NB4 (cell line): ENCODE measurements at regions not wholly inside any gene's neighbourhood (a gene's known extent, or its start where the extent isn't known, plus 50 kb on each side); places are given as distances from the start of the nearest gene placed in this dataset.

Source experiments
- DNase-seq: peaks from one replicate; pipeline ENCODE4 v3.0.0; 2010; ENCODE audit warnings: low read depth
- H3K4me3 ChIP-seq: one replicate; pipeline ENCODE4 v1.5.1; 2011; ENCODE audit warnings: mild to moderate bottlenecking, low read depth, low read length, moderate library complexity
- MYC ChIP-seq: IDR thresholded peaks from 2 replicates; pipeline ENCODE4 v1.6.1; 2011; ENCODE audit warnings: low read depth, low read length
- POLR2A ChIP-seq: IDR thresholded peaks from 2 replicates; pipeline ENCODE4 v1.6.1; 2011; ENCODE audit warnings: mild to moderate bottlenecking; ENCODE audit not compliant: insufficient read length; ENCODE audit errors: extremely low read depth
- TF ChIP-seq, protein P1 (sequence below): IDR thresholded peaks from one replicate; pipeline ENCODE4 v1.5.1; 2012; ENCODE audit warnings: low read depth, low read length
- TF ChIP-seq, protein P2 (sequence below): IDR thresholded peaks from 2 replicates; pipeline ENCODE4 v1.6.1; 2011; ENCODE audit warnings: low read depth, low read length

GRCh38 chr4:181647396-181648147, 595.6 kb upstream of the TENM3 start:
- H3K4me3 ChIP-seq = no peak overlapping the region
- no peak for DNase-seq
- TF ChIP-seq POLR2A = no peak
- TF ChIP-seq MYC = no peak
- TF ChIP-seq, protein P1, sequence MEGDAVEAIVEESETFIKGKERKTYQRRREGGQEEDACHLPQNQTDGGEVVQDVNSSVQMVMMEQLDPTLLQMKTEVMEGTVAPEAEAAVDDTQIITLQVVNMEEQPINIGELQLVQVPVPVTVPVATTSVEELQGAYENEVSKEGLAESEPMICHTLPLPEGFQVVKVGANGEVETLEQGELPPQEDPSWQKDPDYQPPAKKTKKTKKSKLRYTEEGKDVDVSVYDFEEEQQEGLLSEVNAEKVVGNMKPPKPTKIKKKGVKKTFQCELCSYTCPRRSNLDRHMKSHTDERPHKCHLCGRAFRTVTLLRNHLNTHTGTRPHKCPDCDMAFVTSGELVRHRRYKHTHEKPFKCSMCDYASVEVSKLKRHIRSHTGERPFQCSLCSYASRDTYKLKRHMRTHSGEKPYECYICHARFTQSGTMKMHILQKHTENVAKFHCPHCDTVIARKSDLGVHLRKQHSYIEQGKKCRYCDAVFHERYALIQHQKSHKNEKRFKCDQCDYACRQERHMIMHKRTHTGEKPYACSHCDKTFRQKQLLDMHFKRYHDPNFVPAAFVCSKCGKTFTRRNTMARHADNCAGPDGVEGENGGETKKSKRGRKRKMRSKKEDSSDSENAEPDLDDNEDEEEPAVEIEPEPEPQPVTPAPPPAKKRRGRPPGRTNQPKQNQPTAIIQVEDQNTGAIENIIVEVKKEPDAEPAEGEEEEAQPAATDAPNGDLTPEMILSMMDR = no peak
- TF ChIP-seq, protein P2, sequence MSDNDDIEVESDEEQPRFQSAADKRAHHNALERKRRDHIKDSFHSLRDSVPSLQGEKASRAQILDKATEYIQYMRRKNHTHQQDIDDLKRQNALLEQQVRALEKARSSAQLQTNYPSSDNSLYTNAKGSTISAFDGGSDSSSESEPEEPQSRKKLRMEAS = no peak

DNA sequence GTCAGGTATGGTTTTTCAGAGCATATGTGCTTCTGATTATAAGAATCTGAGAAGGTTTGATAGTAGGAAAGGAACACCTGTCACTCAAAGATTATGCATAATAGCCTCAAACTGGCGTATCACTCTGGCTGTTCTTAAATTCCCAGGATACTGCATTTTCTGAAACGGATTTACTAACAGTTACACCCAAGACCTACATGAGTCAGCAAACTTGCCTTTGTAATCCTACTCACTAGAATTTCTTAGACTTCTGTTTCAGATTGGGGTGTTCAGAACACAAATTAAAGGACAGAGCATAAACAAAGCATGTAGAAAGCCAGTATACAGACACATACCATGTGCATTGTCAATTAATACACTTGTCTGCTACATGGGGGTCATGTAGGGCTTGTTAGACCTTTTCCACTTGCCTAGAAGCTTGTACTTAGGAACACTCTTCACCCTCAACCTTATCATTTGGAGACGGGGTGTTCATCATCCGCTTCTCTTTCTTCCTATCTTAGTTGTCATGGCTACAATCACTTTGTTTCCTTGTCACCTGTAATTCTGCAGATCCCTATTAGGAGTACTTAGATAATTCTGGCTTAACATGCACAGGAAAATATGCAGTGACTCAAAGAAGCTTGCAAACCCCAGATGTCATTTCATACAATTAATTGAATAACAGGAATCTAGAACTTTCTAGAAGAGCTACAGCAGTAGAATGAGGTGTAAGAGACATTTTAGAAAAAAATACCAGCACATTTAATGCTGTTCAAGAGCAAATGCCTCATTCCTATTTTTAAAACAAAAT, 593.0 kb upstream of the TENM3 start:
- DNase-seq = no peak
- no peak overlapping the region for H3K4me3 ChIP-seq
- TF ChIP-seq, protein P2 = no peak
- TF ChIP-seq POLR2A = no peak
- no peak for TF ChIP-seq MYC
- TF ChIP-seq, protein P1 = no peak

DNA sequence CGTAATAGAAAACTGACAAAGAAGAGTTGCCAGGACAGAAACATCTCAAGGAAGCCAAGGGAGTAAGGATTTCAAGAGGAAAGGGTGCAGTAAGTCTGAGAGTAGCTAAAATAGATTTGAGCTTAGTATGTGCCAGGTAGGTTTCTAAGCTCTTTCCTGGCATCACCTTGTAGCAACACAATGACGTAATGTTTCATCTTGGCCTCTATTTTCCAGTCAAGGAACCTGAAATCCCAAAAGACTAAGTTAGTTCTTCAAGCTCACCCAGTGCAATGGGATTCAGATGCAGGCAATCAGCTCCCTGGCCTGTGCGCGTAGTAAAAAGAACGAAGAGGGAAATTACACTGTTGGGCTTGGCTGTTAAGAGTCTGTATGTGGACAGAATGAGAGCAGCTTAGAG, 586.5 kb upstream of the TENM3 start:
- no peak overlapping the region for H3K4me3 ChIP-seq
- no peak for DNase-seq
- TF ChIP-seq, protein P1 = no peak
- TF ChIP-seq POLR2A (no peak), MYC (no peak)
- TF ChIP-seq, protein P2 = no peak

- DNase-seq = peak; percentile 15
- TF ChIP-seq MYC (no peak), POLR2A (no peak)
- TF ChIP-seq, protein P1 = no peak
- TF ChIP-seq, protein P2 = no peak
- H3K4me3 ChIP-seq = no peak overlapping the region
Observed at GRCh38 chr4:181659202-181659601, 584.0 kb upstream of the TENM3 start.

GRCh38 chr4:181659876-181660275, 583.3 kb upstream of the TENM3 start:
- TF ChIP-seq, protein P1 = no peak
- TF ChIP-seq POLR2A (no peak), MYC (no peak)
- TF ChIP-seq, protein P2 = no peak
- no peak for DNase-seq
- H3K4me3 ChIP-seq = no peak overlapping the region
